MCF 10A (cell line): ENCODE measurements at regions not wholly inside any gene's neighbourhood (a gene's known extent, or its start where the extent isn't known, plus 50 kb on each side); places are given as distances from the start of the nearest gene placed in this dataset.
A peak's percentile ranks its signal among the peaks of the same experiment; 100 is the strongest.
"Not testable (repeated sequence)": the region's sequence is repeated elsewhere in the genome, so short reads cannot be mapped to it uniquely, and the experiment has no call there.

Experiments used
- BruUV-seq: library from RNA; stranded (reverse); fragments of 400-500 nt; replicated peaks from 2 replicates; lab custom pipeline; 2021; lab: Mats Ljungman, UMichigan
- CTCF ChIA-PET: fragments of 300-600 bp; sonication (Branson Sonifier 250); formaldehyde crosslinking; extraction: SDS; loops from one replicate; lab custom pipeline; 2021; ENCODE audit warnings: antibody characterized with exemption, inconsistent platforms; lab: Yijun Ruan, JAX
- POLR2A ChIA-PET: fragments of 300-600, 350-650 bp; sonication (Branson Sonifier 250); formaldehyde crosslinking; extraction: SDS; loops from one replicate; lab custom pipeline; 2020; ENCODE audit warnings: antibody characterized with exemption, inconsistent platforms; lab: Yijun Ruan, JAX
- DNase-seq: peaks from one replicate; pipeline ENCODE4 v3.0.0-alpha.2; 2018; ENCODE audit not compliant: unreplicated experiment
- H3K27ac Mint-ChIP-seq: one replicate; pipeline ENCODE4 v1.8.0; 2022; ENCODE audit warnings: mild to moderate bottlenecking, low read depth, mixed read lengths; ENCODE audit not compliant: unreplicated experiment
- H3K27me3 Mint-ChIP-seq: one replicate; pipeline ENCODE4 v1.8.0; 2022; ENCODE audit warnings: mixed read lengths; ENCODE audit not compliant: insufficient read depth, unreplicated experiment
- H3K36me3 Mint-ChIP-seq: one replicate; pipeline ENCODE4 v1.8.0; 2022; ENCODE audit warnings: mild to moderate bottlenecking, moderate library complexity, mixed read lengths; ENCODE audit not compliant: insufficient read depth, unreplicated experiment
- H3K4me1 Mint-ChIP-seq: one replicate; pipeline ENCODE4 v1.8.0; 2022; ENCODE audit warnings: mixed read lengths; ENCODE audit not compliant: insufficient read depth, unreplicated experiment
- H3K4me3 Mint-ChIP-seq: one replicate; pipeline ENCODE4 v1.8.0; 2022; ENCODE audit warnings: mild to moderate bottlenecking, moderate library complexity, mixed read lengths; ENCODE audit not compliant: unreplicated experiment
- H3K9me3 Mint-ChIP-seq: one replicate; pipeline ENCODE4 v1.8.0; 2022; ENCODE audit warnings: mixed read lengths; ENCODE audit not compliant: unreplicated experiment
- CTCF ChIP-seq: fragments of 200-600 bp; IDR thresholded peaks from one replicate; pipeline ENCODE4 v1.8.0; 2022; ENCODE audit warnings: antibody characterized with exemption, mild to moderate bottlenecking; ENCODE audit not compliant: unreplicated experiment
- intact Hi-C: fragments of 100-400 bp; cut with micrococcal nuclease; formaldehyde crosslinking; loops from 2 replicates; pipeline ENCODE4 v1.14.1; 2022

- DNase-seq, result no peak
- ChIA-PET POLR2A (no interaction called here), CTCF (no interaction called here)
- Mint-ChIP-seq H3K27ac (no peak overlapping the region), H3K36me3 (no peaks in the 10 kb centered on the region), H3K9me3 (no peaks in the 10 kb centered on the region), H3K27me3 (peaks cover 27% of the 10 kb centered on the region), H3K4me1 (peaks cover 3% of the 10 kb centered on the region), H3K4me3 (no peak overlapping the region)
- intact Hi-C loops, result no loop called here
- no TSS peak for BruUV-seq
- TF ChIP-seq CTCF, result no peak
Measured at GRCh38 chr2:242058116-242058680, 188.7 kb downstream of the RTP5 start.

GRCh38 chr2:242059566-242059965 is 190.0 kb downstream of the RTP5 start:
- ChIA-PET POLR2A (interaction anchor here (0.6 kb wide), 1 partner anchor 95 kb away, joined by 4 read pairs; no protein-coding TSS in a partner anchor), CTCF (no interaction called here)
- Mint-ChIP-seq H3K9me3 (no peaks in the 10 kb centered on the region), H3K27ac (no peak overlapping the region), H3K36me3 (no peaks in the 10 kb centered on the region), H3K4me3 (no peak overlapping the region), H3K27me3 (peaks cover 13% of the 10 kb centered on the region), H3K4me1 (peaks cover 6% of the 10 kb centered on the region)
- DNase-seq, result no peak
- intact Hi-C loops, result no loop called here
- BruUV-seq, result no TSS peak
- TF ChIP-seq CTCF, result no peak

- POLR2A ChIA-PET, result interaction anchor here (0.6 kb wide), 1 partner anchor 96 kb away, joined by 4 read pairs; no protein-coding TSS in a partner anchor
- Mint-ChIP-seq H3K36me3 (no peaks in the 10 kb centered on the region), H3K27me3 (peaks cover 10% of the 10 kb centered on the region), H3K4me1 (peaks cover 6% of the 10 kb centered on the region), H3K27ac (no peak overlapping the region), H3K9me3 (no peaks in the 10 kb centered on the region), H3K4me3 (no peak overlapping the region)
- no peak for TF ChIP-seq CTCF
- intact Hi-C loops, result no loop called here
- DNase-seq, result peak; percentile 78
- no TSS peak for BruUV-seq
- CTCF ChIA-PET, result no interaction called here
Measured at GRCh38 chr2:242060212-242060835, 190.8 kb downstream of the RTP5 start.

- H3K9me3 Mint-ChIP-seq, H3K27ac Mint-ChIP-seq, H3K4me1 Mint-ChIP-seq, intact Hi-C loops, H3K36me3 Mint-ChIP-seq, CTCF ChIA-PET, DNase-seq, H3K4me3 Mint-ChIP-seq, POLR2A ChIA-PET, BruUV-seq, H3K27me3 Mint-ChIP-seq: not testable (repeated sequence)
Measured at GRCh38 chr2:242061930-242062329, 192.4 kb downstream of the RTP5 start.
